ENCODE measurements at regions not wholly inside any gene's neighbourhood (a gene's known extent, or its start where the extent isn't known, plus 50 kb on each side); places are given as distances from the start of the nearest gene placed in this dataset.

DNA sequence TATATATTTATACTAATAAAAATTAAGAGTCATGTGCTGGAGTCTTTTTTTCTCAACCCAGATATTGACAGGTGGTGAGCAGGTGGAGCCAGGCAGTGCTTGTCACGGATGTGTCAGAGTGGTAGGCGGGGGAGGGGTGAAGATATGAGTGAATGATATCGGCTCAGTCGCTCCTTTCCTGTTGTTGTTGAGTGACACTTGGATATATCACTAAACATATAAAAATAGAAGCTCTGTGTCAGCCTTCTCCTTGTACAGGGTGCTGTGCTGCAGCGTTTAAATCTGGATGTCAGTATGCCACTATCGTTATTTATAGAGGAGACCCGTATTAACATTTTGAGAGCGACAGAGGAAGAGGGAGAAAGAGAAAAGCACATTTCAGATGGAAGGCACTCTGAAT, 339.6 kb downstream of the NUF2 start:
- H3K27ac ChIP-seq, result no peak overlapping the region
- TF ChIP-seq, protein P1, sequence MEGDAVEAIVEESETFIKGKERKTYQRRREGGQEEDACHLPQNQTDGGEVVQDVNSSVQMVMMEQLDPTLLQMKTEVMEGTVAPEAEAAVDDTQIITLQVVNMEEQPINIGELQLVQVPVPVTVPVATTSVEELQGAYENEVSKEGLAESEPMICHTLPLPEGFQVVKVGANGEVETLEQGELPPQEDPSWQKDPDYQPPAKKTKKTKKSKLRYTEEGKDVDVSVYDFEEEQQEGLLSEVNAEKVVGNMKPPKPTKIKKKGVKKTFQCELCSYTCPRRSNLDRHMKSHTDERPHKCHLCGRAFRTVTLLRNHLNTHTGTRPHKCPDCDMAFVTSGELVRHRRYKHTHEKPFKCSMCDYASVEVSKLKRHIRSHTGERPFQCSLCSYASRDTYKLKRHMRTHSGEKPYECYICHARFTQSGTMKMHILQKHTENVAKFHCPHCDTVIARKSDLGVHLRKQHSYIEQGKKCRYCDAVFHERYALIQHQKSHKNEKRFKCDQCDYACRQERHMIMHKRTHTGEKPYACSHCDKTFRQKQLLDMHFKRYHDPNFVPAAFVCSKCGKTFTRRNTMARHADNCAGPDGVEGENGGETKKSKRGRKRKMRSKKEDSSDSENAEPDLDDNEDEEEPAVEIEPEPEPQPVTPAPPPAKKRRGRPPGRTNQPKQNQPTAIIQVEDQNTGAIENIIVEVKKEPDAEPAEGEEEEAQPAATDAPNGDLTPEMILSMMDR (IDR thresholded peaks at IDR 0.05), result no peak
- TF ChIP-seq ZFX (IDR thresholded peaks at IDR 0.05; ENCODE audit: borderline replicate concordance), result no peak

DNA sequence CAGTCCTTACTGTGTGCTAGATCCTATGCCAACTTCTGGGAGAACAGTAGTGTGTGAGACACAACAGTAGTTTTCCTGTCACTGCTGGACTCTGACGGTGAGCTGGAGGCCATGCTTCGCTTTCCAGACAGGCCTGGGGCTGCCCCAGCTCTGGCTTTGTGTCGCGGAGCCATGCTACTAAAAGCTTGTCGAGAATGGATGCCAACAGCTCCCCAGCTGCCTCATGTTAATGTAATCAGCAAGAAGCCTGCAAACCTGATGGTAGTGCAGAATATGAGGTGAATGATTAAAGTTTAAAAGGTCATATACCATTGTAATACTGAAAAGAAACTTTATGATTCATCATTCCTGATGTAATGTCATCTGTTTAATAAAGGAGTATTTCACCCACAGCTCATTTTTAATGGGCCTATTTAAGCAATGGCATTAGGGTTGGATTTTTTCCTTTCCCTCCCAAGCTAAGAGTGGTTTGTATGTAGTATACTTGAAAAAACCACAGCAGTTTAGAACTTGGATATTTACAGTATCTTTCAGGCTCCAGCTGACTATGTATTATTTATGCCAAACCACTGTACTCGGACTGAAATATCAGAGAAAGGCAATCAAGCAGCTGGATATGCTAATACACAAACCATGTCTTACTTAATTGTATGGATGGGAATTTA, 343.0 kb downstream of the NUF2 start:
- no peak for TF ChIP-seq ZFX (IDR thresholded peaks at IDR 0.05; ENCODE audit: borderline replicate concordance)
- TF ChIP-seq, protein P1 (IDR thresholded peaks at IDR 0.05), result no peak
- H3K27ac ChIP-seq, result no peak overlapping the region

DNA sequence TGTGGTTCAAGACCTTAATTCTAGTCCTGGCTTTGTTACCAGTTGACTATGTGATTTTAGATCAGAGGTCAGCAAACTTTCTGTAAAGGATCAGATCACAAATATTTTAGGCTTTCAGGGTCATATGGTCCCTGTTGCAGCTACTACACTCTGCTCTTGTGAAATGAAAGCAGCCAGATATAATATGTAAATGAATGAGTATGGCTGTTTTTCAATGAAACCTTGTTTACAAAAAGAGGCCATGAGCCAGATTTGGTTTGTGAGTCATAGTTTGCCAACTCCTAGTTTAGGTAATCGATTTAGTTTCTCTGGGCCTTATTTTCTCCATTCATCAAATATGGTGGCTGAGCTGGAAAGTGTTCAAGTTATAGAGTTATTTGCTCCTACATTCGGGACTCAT, 346.7 kb downstream of the NUF2 start:
- H3K27ac ChIP-seq, result no peak overlapping the region
- TF ChIP-seq, protein P1 (IDR thresholded peaks at IDR 0.05), result no peak
- TF ChIP-seq ZFX (IDR thresholded peaks at IDR 0.05; ENCODE audit: borderline replicate concordance), result no peak

DNA sequence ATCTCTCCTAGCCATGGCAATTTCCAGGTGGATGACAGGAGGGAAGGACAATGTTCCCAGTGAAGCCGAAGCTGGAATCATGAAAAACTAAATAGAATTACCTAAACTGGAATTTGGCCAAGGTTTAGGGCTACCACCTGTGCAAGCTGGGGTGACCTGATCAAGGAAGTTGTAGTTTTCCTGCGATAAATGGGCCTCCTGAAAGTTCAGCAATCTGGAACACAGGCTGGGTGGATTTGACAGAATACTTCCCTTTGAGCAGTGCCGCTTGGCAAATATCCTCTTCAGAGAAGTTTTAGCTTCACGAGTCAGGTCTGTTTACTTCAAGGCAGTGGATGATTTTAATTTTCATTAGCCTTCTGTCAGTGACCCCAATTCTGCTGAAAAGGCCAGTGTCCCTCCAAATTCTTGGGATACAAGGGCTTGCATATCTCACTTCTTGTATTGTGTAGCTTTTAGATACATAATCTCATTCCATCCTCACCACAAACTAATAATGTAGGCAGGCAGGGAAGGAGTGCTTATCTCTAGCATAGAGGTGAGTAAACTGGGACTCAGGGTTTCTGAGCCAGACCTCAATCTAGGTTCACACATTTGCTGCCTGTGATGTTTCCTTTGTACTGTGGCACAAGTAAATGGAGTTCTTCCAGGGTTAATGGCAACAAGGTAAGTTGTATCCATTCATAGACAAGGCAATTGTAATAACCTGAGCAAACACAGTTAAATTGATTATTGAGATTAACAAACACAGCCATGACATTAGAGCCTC, 349.4 kb downstream of the NUF2 start:
- no peak for TF ChIP-seq ZFX (IDR thresholded peaks at IDR 0.05; ENCODE audit: borderline replicate concordance)
- TF ChIP-seq, protein P1 (IDR thresholded peaks at IDR 0.05), result no peak
- H3K27ac ChIP-seq, result no peak overlapping the region

DNA sequence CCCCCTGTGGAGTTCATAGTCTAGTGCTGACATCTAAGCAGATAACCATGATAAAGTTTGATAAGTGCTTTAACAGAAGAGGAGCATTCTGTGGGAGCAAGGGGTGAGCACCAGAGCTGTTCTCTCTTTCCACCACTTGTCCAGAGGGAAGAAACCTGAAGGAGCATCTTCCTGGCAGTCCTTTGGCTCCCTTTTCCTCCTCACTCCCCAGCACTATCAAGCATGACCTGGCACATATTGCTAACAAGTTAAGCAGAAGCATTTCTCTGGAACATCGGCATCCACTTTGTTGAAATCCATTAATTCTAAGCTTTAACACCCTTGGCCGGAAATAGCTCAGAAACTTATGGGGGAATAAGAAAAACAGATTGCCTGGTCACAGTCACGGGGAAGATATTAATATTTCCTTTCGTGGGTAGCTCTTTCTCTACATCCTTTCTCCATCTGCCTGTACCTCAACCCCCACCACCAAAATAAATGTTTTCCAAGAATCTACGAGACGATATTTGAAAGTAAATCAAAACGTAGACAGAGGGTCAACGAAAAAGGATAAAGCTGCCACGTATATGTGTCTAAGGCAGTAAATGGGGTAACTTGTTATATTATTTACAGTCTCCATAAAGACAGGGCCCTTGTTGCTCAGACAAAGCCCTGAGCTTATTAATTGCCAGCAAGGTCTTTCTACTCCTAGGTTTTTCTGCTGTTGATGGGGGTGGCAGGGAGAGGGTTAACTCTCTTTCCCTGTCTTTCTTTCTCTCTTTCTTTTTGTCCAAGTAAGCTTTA, 351.4 kb downstream of the NUF2 start:
- no peak overlapping the region for H3K27ac ChIP-seq
- TF ChIP-seq, protein P1 (IDR thresholded peaks at IDR 0.05), result no peak
- no peak for TF ChIP-seq ZFX (IDR thresholded peaks at IDR 0.05; ENCODE audit: borderline replicate concordance)

DNA sequence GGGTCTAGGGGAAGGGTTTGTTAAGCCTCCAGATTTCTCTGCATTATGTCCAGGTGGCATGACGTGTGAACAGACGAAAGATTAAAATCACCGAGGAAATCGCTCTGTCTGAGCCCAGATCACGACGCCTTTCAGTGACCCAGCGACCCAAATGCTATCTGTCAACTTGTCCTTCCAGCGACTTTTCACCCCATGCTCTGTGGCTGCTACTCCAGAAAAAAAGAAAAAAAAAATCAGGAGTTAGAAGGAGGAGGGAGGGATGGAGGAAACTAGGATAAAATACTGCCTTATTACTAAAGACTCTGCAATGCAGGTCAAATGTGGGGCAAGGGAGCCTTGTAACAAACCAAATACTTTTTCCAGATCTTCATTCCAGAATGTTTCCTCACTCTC, 352.0 kb downstream of the NUF2 start:
- TF ChIP-seq ZFX (IDR thresholded peaks at IDR 0.05; ENCODE audit: borderline replicate concordance), result no peak
- TF ChIP-seq, protein P1 (IDR thresholded peaks at IDR 0.05), result no peak

More for the DNA sequence above, 352.0 kb downstream of the NUF2 start:
- no peak overlapping the region for H3K27ac ChIP-seq

Measured in 22Rv1 (cell line).